Activated naive CD4-positive, alpha-beta T cell treated with anti-CD3 and anti-CD28 coated beads, Interleukin-2, amount 10 ng/mL, durations not matched to agents 7 days and 5 days (primary cell): ENCODE measurements at regions not wholly inside any gene's neighbourhood (a gene's known extent, or its start where the extent isn't known, plus 50 kb on each side); places are given as distances from the start of the nearest gene placed in this dataset.

Source experiments
- CTCF ChIA-PET: fragments of 350-600 bp; sonication (Branson Sonifier 250); formaldehyde crosslinking; loops from one replicate; lab custom pipeline; 2021; ENCODE audit warnings: antibody characterized with exemption; lab: Charles Lee
- DNase-seq: peaks from one replicate; pipeline ENCODE4 v3.0.0-alpha.2; 2020
- H3K27ac Mint-ChIP-seq: one replicate; pipeline ENCODE4 v1.8.0; 2021; ENCODE audit warnings: mild to moderate bottlenecking, moderate library complexity, mixed read lengths
- H3K27me3 Mint-ChIP-seq: one replicate; pipeline ENCODE4 v1.8.0; 2021; ENCODE audit warnings: mild to moderate bottlenecking, mixed read lengths
- H3K36me3 Mint-ChIP-seq: one replicate; pipeline ENCODE4 v1.8.0; 2021; ENCODE audit warnings: mixed read lengths
- H3K4me1 Mint-ChIP-seq: one replicate; pipeline ENCODE4 v1.8.0; 2021; ENCODE audit warnings: mixed read lengths
- H3K4me3 Mint-ChIP-seq: one replicate; pipeline ENCODE4 v1.8.0; 2021; ENCODE audit warnings: mild to moderate bottlenecking, moderate library complexity, mixed read lengths
- H3K9me3 Mint-ChIP-seq: one replicate; pipeline ENCODE4 v1.8.0; 2021; ENCODE audit warnings: mixed read lengths

DNA sequence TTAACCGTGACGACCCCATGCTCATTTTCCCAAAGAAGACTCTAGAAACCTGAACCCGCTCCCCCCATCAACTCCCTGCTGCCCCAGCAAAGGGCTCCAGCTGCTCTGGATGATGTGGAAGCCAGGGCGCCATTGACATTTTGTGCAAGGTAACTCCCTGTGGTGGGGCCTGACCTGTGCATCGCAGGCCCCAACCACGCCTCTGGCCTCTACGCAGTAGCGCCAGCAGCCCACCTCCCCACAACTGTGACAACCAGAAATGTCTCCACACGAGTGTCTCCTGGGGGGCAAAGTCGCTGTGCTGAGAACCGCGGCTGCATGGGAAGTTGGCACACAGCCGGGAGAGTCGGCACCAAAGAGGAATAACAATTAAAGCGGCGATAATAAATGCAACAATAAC is 86.9 kb upstream of the PRR5 start:
- CTCF ChIA-PET = no interaction called here
- Mint-ChIP-seq H3K4me1 (no peaks in the 10 kb centered on the region), H3K9me3 (peaks cover 25% of the 10 kb centered on the region), H3K27ac (no peak overlapping the region), H3K27me3 (peaks cover 10% of the 10 kb centered on the region), H3K36me3 (peaks cover 2% of the 10 kb centered on the region), H3K4me3 (no peak overlapping the region)
- DNase-seq = no peak

DNA sequence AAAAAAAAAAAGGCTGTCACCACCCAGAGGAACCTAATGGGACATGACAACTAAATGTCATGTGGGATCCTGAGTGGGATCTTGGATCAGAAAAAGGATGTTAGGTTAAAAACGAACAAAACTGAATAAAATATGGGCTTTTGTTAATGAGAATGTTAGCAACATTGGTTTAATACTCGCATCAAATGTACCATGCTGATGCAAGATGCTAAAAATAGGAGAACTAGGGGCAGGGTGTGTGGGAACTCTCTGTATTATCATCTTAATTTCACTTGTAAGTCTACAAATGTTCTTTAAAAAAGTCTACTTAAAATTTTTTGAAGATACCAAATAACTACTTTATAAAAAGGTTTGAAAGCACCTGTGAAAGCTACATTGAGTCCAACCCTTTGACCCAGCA is 88.8 kb upstream of the PRR5 start:
- peaks cover 10% of the 10 kb centered on the region for H3K27me3 Mint-ChIP-seq
- H3K27ac Mint-ChIP-seq = no peak overlapping the region
- peaks cover 30% of the 10 kb centered on the region for H3K9me3 Mint-ChIP-seq
- DNase-seq = no peak
- no peak overlapping the region for H3K4me3 Mint-ChIP-seq
- peaks cover 2% of the 10 kb centered on the region for H3K36me3 Mint-ChIP-seq
- CTCF ChIA-PET = no interaction called here
- no peaks in the 10 kb centered on the region for H3K4me1 Mint-ChIP-seq

GRCh38 chr22:44611880-44612496 is 90.0 kb upstream of the PRR5 start:
- Mint-ChIP-seq H3K27me3 (peaks cover 21% of the 10 kb centered on the region), H3K4me3 (no peak overlapping the region), H3K27ac (no peak overlapping the region), H3K9me3 (peaks cover 30% of the 10 kb centered on the region), H3K36me3 (peaks cover 2% of the 10 kb centered on the region), H3K4me1 (no peaks in the 10 kb centered on the region)
- DNase-seq = no peak
- CTCF ChIA-PET = no interaction called here

- Mint-ChIP-seq H3K27ac (no peak overlapping the region), H3K9me3 (peaks cover 26% of the 10 kb centered on the region), H3K4me3 (no peak overlapping the region), H3K36me3 (peaks cover 2% of the 10 kb centered on the region), H3K27me3 (peaks cover 28% of the 10 kb centered on the region), H3K4me1 (no peaks in the 10 kb centered on the region)
- DNase-seq = no peak
- CTCF ChIA-PET = no interaction called here
These were observed 91.9 kb upstream of the PRR5 start for GRCh38 chr22:44610071-44610470.

GRCh38 chr22:44609400-44609988 is 92.5 kb upstream of the PRR5 start:
- Mint-ChIP-seq H3K36me3 (peaks cover 2% of the 10 kb centered on the region), H3K27ac (peak overlapping the region; percentile 33), H3K4me1 (no peaks in the 10 kb centered on the region), H3K9me3 (peaks cover 22% of the 10 kb centered on the region), H3K4me3 (no peak overlapping the region), H3K27me3 (peaks cover 30% of the 10 kb centered on the region)
- no peak for DNase-seq
- CTCF ChIA-PET = no interaction called here

GRCh38 chr22:44608597-44609399 is 93.2 kb upstream of the PRR5 start:
- H3K4me3 Mint-ChIP-seq = no peak overlapping the region
- no peak for DNase-seq
- H3K36me3 Mint-ChIP-seq = peaks cover 2% of the 10 kb centered on the region
- peaks cover 26% of the 10 kb centered on the region for H3K27me3 Mint-ChIP-seq
- no peak overlapping the region for H3K27ac Mint-ChIP-seq
- CTCF ChIA-PET = no interaction called here
- peaks cover 18% of the 10 kb centered on the region for H3K9me3 Mint-ChIP-seq
- no peaks in the 10 kb centered on the region for H3K4me1 Mint-ChIP-seq

DNA sequence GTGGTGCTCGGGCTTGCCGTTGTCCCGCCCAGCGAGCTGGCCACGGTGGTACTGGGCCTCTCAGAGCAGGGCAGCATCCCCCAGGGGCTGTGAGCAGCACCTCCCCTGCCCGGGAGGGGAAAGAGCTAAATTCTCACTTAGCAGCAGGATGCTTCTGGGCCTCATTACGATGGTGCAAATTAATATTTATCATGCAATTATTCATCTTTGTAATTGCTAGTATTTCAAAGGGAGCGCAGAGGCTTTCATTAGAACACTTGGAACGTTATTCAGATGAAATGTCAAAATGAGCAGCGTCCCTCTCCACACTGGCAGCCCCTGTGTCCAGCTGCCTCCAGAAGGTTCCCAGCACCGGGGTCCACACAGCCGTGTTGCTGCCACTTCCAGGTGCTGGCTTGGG is 95.9 kb upstream of the PRR5 start:
- DNase-seq = no peak
- no peak overlapping the region for H3K4me3 Mint-ChIP-seq
- H3K4me1 Mint-ChIP-seq = no peaks in the 10 kb centered on the region
- H3K9me3 Mint-ChIP-seq = peaks cover 8% of the 10 kb centered on the region
- no peaks in the 10 kb centered on the region for H3K36me3 Mint-ChIP-seq
- CTCF ChIA-PET = no interaction called here
- no peak overlapping the region for H3K27ac Mint-ChIP-seq
- peaks cover 31% of the 10 kb centered on the region for H3K27me3 Mint-ChIP-seq

DNA sequence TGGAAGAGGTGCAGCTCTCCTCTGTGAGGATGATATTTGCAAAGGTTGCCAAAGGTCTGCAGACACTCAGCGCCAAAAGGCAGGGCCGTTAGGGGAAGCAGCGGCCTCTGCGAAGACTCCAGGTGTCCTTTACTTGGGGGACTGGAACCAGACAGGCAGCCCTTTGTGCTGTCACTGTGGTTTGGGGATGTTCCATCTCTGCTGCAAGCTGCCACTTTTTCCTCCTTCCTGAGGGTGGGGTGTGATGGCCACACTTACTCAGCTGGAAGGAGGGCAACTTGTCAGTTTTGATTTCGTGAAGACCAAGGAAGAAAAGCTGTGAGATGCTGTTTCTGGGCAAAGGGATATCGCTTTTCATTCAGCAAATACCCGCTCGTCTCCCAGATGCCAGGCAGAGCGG is 96.5 kb upstream of the PRR5 start:
- Mint-ChIP-seq H3K4me1 (no peaks in the 10 kb centered on the region), H3K9me3 (peaks cover 7% of the 10 kb centered on the region), H3K4me3 (no peak overlapping the region), H3K27me3 (peaks cover 38% of the 10 kb centered on the region), H3K36me3 (no peaks in the 10 kb centered on the region), H3K27ac (no peak overlapping the region)
- CTCF ChIA-PET = no interaction called here
- DNase-seq = no peak

DNA sequence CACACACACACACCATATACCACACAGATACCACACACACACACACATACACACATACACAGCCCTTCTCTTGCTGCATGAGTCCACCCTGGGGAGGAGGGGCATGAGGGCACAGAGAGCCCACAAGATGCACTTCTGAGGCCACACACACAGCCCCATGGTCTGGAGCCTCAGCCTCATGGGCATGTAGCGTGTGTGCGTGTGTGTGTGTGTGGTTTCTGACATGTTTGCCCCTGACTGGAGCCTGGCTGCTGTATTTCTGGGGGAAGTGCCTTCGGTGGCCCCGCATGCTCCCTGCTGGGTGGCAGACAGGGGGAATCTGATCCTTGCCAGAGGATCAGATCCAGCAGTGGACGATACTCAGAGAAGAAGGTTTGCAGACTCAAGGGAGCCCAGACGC is 97.0 kb upstream of the PRR5 start:
- CTCF ChIA-PET = no interaction called here
- Mint-ChIP-seq H3K4me1 (no peaks in the 10 kb centered on the region), H3K4me3 (no peak overlapping the region), H3K9me3 (peaks cover 3% of the 10 kb centered on the region), H3K27ac (no peak overlapping the region), H3K27me3 (peaks cover 43% of the 10 kb centered on the region), H3K36me3 (no peaks in the 10 kb centered on the region)
- no peak for DNase-seq

GRCh38 chr22:44604455-44604854 is 97.5 kb upstream of the PRR5 start:
- Mint-ChIP-seq H3K9me3 (no peaks in the 10 kb centered on the region), H3K27ac (no peak overlapping the region), H3K27me3 (peaks cover 47% of the 10 kb centered on the region), H3K4me3 (no peak overlapping the region), H3K4me1 (no peaks in the 10 kb centered on the region), H3K36me3 (no peaks in the 10 kb centered on the region)
- CTCF ChIA-PET = no interaction called here
- no peak for DNase-seq

DNA sequence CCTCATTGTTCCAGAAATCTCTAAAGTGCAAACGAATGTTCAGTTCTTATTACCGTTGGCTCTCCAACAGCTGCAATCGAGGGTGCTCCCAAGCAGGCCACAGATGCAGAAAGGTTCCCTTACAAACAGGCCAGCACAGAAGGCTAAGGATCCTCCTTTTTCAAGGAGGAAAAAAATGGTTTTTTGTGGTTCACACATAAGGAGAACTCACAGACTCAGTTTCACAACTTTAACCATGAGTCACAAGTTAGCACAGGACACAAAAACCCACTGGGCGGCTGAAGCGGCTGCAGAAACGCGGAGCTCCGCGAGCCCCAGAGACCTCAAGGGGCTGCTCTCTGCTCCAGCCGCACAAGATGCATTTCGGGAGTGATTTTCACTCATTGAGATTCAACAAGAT is 98.2 kb upstream of the PRR5 start:
- no peaks in the 10 kb centered on the region for H3K4me1 Mint-ChIP-seq
- no peaks in the 10 kb centered on the region for H3K9me3 Mint-ChIP-seq
- DNase-seq = no peak
- H3K4me3 Mint-ChIP-seq = no peak overlapping the region
- no peak overlapping the region for H3K27ac Mint-ChIP-seq
- CTCF ChIA-PET = no interaction called here
- H3K27me3 Mint-ChIP-seq = peaks cover 48% of the 10 kb centered on the region
- H3K36me3 Mint-ChIP-seq = no peaks in the 10 kb centered on the region

DNA sequence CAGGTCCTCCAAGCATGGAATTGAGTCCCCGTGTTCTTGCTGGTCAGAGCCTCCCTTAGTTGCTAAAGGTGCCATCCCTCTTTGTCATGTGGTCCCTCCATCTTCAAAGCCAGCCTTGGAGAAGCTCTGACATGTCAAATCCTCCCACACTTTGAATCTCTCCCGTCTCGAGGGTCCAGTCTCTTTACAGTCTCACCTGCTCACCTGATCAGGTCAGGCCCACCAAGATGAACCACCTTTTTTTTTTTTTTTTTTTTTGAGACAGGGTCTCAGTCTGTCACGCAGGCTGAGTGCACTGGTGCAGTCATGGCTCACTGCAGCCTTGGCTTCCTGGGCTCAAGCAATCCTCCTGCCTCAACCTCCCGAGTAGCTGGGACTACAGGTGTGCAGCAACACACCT is 100.3 kb upstream of the PRR5 start:
- Mint-ChIP-seq H3K4me3 (no peak overlapping the region), H3K27ac (no peak overlapping the region), H3K9me3 (no peaks in the 10 kb centered on the region), H3K4me1 (no peaks in the 10 kb centered on the region), H3K36me3 (no peaks in the 10 kb centered on the region), H3K27me3 (peaks cover 54% of the 10 kb centered on the region)
- CTCF ChIA-PET = no interaction called here
- DNase-seq = no peak

- H3K9me3 Mint-ChIP-seq = no peaks in the 10 kb centered on the region
- H3K4me3 Mint-ChIP-seq = no peak overlapping the region
- no peaks in the 10 kb centered on the region for H3K4me1 Mint-ChIP-seq
- H3K36me3 Mint-ChIP-seq = no peaks in the 10 kb centered on the region
- no peak for DNase-seq
- H3K27me3 Mint-ChIP-seq = peaks cover 59% of the 10 kb centered on the region
- CTCF ChIA-PET = no interaction called here
- H3K27ac Mint-ChIP-seq = no peak overlapping the region
These were observed 100.8 kb upstream of the PRR5 start for GRCh38 chr22:44601189-44601588.

DNA sequence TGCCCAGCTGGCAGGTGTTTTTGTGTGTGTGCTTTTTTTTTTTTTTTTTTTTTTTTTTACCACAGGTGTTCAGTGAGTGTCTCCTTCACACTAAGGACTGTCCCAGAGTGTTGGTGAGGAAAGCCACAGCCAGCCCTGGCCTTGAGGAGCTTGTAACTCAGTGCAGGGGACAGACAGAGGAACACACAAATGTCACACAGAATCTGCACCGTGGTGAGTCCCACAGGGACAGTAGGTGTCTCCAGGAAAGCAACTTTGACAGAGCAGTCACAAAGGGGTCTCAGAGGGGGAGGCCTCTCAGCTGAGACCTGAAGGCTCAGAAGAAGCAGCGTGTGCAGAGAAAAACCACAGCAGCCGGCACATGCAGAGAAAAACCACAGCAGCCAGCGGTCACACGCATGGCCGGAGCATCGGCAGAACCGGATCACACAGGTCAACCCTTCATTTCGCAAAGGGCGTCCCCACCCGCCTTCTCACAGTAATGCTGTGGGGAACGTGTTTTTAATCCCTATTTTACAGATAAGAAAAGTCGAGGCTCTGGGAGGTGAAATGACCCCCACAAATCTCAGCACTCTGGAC is 101.7 kb upstream of the PRR5 start:
- no peak overlapping the region for H3K4me3 Mint-ChIP-seq
- CTCF ChIA-PET = interaction anchor here (1.0 kb wide), 1 partner anchor 26 kb away, joined by 3 read pairs; no protein-coding TSS in a partner anchor
- no peaks in the 10 kb centered on the region for H3K4me1 Mint-ChIP-seq
- no peak for DNase-seq
- no peaks in the 10 kb centered on the region for H3K9me3 Mint-ChIP-seq
- H3K36me3 Mint-ChIP-seq = no peaks in the 10 kb centered on the region
- H3K27me3 Mint-ChIP-seq = peaks cover 60% of the 10 kb centered on the region
- no peak overlapping the region for H3K27ac Mint-ChIP-seq
